IPS-18a (cell line): ENCODE measurements at regions not wholly inside any gene's neighbourhood (a gene's known extent, or its start where the extent isn't known, plus 50 kb on each side); places are given as distances from the start of the nearest gene placed in this dataset.
"Not testable (repeated sequence)": the region's sequence is repeated elsewhere in the genome, so short reads cannot be mapped to it uniquely, and the experiment has no call there.

Source experiments
- H3K27ac ChIP-seq: one replicate; pipeline ENCODE4 v1.5.1; 2013; ENCODE audit warnings: low read length
- H3K27me3 ChIP-seq: one replicate; pipeline ENCODE4 v1.6.1; 2013; ENCODE audit warnings: mild to moderate bottlenecking, low read length; ENCODE audit not compliant: control insufficient read depth, insufficient read depth
- H3K36me3 ChIP-seq: one replicate; pipeline ENCODE4 v1.6.1; 2013; ENCODE audit warnings: low read depth, low read length; ENCODE audit not compliant: control insufficient read depth
- H3K4me1 ChIP-seq: one replicate; pipeline ENCODE4 v1.6.1; 2013; ENCODE audit warnings: low read depth, low read length; ENCODE audit not compliant: control insufficient read depth
- H3K4me3 ChIP-seq: one replicate; pipeline ENCODE4 v1.5.1; 2013; ENCODE audit warnings: low read length
- H3K9ac ChIP-seq: one replicate; pipeline ENCODE4 v1.6.1; 2013; ENCODE audit warnings: mild to moderate bottlenecking, low read length, moderate library complexity
- H3K9me3 ChIP-seq: one replicate; pipeline ENCODE4 v1.6.1; 2013; ENCODE audit warnings: low read depth, low read length; ENCODE audit not compliant: control insufficient read depth

DNA sequence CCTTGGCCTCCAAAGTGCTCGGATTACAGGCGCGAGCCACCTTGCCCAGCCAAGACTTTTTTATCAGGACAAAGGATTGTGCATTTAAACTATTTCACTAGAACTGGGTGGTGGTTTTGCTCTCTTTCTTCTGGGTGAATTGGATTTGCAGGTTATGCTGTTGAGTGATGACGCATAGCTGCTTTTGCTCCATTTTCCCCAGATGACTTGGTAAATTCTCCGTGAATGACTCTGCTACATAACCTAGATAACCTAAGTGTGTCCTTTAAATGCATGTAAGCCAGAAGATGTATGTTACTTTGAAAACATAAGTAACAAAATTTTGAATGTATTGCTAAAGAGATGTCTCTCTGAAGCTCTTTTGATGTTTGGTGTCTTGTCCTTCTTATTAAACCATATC is 103.7 kb downstream of the NSUN5 start:
- not testable (repeated sequence) for H3K9me3 ChIP-seq, H3K27ac ChIP-seq, H3K9ac ChIP-seq, H3K4me1 ChIP-seq, H3K27me3 ChIP-seq, H3K36me3 ChIP-seq, H3K4me3 ChIP-seq

DNA sequence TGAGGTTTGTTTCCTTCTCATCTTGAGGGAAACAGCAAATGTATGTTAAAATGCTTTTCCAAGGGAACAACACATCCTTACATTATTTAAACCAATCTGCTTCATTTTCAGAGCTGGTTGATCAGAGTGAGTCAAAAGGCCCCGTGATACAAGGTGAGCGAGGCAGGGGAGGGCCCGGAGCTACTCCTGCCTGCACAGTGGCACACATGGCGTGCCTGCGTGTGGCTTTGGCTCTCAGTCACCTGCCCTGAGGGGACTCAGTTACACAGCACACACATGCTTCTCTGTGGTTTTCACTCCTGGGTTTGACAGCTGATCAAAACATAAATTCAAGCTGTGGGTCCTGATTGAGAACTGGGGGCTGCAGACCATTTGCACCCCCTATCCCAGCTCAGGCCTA is 105.3 kb downstream of the NSUN5 start:
- H3K9me3 ChIP-seq, H3K36me3 ChIP-seq, H3K4me1 ChIP-seq, H3K4me3 ChIP-seq, H3K27ac ChIP-seq, H3K9ac ChIP-seq, H3K27me3 ChIP-seq: not testable (repeated sequence)

DNA sequence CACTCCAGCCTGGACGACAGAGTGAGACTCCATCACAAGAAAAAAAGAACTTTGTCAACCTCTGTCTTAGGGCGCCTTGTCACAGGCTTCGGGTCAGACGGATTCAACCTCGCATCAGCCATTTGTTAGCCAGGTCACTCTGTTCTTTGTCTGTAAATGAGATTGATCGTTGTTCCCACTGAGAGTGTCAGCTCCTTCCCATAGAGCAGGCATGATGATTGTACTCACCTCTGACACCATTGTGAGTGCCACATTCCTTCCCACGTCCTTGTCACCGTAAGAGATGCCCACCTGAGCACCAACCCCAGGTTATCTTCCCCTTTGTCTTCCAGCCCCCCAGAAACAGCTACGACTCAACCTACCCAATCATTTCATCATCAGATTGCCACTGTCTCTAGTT is 107.4 kb downstream of the NSUN5 start:
- H3K27ac ChIP-seq, H3K9ac ChIP-seq, H3K4me3 ChIP-seq, H3K9me3 ChIP-seq, H3K36me3 ChIP-seq, H3K27me3 ChIP-seq, H3K4me1 ChIP-seq: not testable (repeated sequence)

DNA sequence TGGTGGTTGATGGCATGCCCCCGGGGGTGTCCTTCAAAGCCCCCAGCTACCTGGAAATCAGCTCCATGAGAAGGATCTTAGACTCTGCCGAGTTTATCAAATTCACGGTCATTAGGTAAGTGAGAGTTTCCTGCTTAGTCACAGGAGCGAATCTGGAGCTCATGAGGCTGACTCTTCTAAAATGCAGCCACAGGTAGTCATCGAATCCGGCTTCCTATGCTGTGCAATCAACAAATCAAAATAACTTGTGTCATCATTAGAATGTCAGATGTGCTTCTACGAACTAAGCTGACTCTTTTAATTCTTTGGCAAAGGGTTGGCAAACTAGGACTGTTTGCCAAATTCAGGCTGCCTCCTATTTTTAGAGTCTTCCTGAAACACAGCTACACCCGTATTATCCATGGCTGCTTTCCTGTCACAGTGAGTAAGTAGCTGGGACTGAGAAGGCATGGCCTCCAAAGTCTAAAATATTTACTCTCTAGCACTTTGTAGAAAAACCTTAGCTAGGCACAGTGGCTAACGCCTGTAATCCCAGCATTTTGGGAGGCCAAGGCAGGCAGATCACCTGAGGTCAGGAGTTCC is 108.0 kb downstream of the NSUN5 start:
- not testable (repeated sequence) for H3K4me3 ChIP-seq, H3K9ac ChIP-seq, H3K27me3 ChIP-seq, H3K4me1 ChIP-seq, H3K36me3 ChIP-seq, H3K27ac ChIP-seq, H3K9me3 ChIP-seq

DNA sequence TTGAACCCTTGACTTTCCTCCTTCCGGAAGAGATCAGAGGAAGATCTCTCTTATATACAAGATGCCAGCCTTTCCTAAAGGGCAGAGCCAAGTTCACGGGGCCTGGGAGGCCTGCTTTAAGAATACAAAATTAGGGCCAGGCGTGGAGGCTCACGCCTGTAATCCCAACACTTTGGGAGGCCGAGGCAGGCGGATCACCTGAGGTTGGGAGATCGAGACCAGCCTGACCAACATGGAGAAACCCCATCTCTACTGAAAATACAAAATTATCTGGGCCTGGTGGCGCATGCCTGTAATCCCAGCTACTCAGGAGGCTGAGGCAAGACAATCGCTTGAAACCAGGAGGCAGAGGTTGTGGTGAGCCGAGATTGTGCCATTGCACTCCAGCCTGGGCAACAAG is 108.2 kb upstream of the SPDYE9 start:
- not testable (repeated sequence) for H3K27ac ChIP-seq, H3K4me3 ChIP-seq, H3K36me3 ChIP-seq, H3K27me3 ChIP-seq, H3K9ac ChIP-seq, H3K9me3 ChIP-seq, H3K4me1 ChIP-seq

DNA sequence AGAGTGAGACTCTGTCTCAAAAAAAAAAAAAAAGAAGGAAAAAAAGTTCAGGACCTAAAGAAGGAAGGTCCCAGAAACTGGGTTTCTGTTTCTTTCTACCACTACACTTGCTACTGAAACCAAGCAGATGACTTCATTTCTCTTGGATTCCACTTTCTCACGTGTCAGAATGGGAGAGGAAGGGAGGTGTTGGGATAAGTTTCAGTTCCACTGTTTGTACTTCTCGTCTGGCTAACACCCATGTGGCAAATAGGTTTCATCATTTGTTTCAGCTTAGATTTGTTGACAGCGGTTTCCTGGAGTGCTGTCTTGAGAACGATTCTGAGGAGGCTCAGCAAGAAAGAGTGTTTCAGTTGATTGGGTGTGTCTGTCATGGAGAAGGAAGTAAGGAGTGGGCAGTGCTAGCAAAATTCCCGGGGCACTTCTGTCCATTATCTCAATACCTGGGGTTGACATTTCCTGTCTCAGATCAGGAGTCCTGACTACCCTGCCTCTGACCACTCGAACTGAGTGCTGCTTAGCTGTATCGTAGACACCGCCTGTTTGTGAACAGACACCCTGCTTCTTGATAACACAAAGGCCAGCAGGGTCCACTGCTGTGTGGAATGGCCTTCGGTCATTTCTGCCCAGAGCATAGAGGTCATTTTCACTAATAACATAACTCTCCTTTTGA is 104.8 kb upstream of the SPDYE9 start:
- not testable (repeated sequence) for H3K9ac ChIP-seq, H3K27me3 ChIP-seq, H3K36me3 ChIP-seq, H3K9me3 ChIP-seq, H3K27ac ChIP-seq, H3K4me1 ChIP-seq, H3K4me3 ChIP-seq

DNA sequence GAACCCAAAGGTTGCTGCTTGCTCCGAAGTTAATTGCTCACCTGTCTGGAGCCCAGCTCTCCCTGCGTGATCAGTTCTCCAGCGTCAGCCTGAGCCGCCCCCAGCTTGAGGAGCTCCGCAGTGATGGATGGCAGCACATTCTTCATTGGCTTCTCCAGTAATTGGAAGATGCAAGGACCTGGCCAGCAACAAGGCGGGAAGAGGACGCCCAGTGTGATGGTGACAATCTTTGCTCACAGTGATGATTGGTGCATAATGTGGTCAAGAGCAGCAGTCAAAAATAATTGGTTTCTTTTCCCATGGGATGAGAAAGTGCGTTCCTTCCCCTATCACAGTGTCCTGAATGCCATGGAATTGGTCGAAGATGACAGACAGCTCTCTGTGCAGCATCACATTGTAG is 102.4 kb upstream of the SPDYE9 start:
- H3K36me3 ChIP-seq, H3K27ac ChIP-seq, H3K4me1 ChIP-seq, H3K4me3 ChIP-seq, H3K9me3 ChIP-seq, H3K9ac ChIP-seq, H3K27me3 ChIP-seq: not testable (repeated sequence)

DNA sequence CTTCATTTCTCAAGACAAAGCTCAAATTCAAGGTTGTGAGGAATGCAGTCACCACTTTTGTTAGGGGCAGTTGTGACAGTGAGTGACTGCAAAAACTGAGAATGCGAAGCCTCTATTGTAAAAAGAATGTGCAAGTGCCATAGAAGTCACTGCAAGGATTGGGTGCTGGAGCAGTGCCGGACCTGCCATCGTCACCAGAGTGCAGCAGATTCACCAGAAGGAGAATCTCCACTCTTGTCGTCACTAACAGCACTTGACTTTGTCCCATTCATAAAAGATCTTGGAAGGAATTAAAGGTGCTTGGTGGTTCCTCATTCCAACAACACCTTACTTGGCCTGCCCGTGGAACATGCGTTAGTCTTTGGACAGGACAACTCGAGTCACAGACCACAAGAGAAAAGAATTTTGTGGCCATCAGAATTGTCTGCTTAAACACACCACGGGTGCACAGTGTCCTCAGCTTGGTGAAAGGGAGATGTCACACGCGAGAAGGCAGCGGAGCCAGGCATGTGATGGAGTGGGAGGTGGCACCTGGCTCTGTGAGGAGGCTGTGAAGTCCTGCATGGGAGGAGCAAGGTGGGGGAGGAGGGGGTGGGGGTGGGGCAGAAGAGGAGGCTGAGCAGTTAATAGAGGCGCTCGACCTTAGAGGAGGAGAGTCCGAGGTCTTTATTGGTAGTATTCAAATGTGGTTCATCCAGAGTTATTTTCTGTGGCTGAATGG is 100.9 kb upstream of the SPDYE9 start:
- H3K27me3 ChIP-seq, H3K27ac ChIP-seq, H3K36me3 ChIP-seq, H3K9me3 ChIP-seq, H3K4me3 ChIP-seq, H3K9ac ChIP-seq, H3K4me1 ChIP-seq: not testable (repeated sequence)

DNA sequence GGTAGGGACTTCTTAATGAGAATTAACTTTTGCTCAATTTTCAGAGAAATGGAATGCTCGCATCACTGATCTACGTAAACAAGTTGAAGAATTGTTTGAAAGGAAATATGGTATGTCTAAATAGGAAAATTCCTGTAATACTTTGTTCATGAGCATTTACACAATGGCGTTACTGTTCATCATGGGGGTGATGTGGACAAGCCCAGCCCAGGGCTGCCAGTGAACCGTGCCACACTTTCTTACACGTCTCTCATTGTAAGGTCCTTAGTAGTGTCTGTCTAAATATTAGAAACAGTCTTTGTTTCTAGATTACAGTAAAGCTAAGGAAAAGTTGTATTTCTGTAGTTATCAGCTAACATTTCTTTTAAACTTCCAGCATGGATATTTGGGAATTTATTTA is 91.0 kb upstream of the SPDYE9 start:
- H3K4me1 ChIP-seq, H3K27me3 ChIP-seq, H3K9ac ChIP-seq, H3K36me3 ChIP-seq, H3K9me3 ChIP-seq, H3K27ac ChIP-seq, H3K4me3 ChIP-seq: not testable (repeated sequence)

DNA sequence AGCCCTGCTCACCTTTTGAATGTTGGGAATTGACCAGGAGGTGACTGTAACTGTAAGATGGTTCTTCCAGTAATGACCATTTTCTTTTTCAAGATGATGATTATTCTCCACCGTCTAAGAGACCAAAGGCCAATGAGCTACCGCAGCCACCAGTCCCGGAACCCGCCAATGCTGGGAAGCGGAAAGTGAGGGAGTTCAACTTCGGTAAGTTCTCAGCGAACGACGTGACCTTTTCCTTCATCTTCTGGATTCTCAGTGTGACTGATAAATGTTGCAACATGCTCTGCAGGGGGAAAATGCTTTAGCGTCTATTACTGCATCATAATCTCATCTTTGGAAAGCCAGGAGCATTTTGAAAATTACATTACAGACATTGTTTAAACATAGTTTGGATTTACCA is 89.5 kb upstream of the SPDYE9 start:
- not testable (repeated sequence) for H3K9ac ChIP-seq, H3K4me3 ChIP-seq, H3K4me1 ChIP-seq, H3K36me3 ChIP-seq, H3K27me3 ChIP-seq, H3K9me3 ChIP-seq, H3K27ac ChIP-seq

DNA sequence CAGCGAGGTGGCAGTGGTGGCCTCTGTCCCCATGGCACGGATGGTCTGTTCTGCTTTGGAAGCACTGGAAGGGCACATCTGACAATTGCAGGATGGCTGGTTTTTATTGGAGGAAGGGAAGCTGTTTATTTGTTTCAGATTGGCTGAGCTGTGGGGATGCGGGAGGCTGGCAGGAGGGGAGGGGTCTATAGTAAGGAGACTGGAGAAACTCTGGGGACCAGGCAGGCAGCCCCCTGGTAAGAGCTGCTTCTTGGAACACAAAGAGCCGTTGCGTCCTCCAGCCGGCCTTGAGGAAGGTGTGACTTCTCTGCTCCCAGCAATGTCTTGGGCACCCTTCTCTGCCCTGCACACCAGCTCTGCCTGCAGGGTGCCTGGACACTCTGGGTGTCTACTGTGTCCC is 85.1 kb upstream of the SPDYE9 start:
- H3K36me3 ChIP-seq, H3K27me3 ChIP-seq, H3K4me1 ChIP-seq, H3K27ac ChIP-seq, H3K9ac ChIP-seq, H3K4me3 ChIP-seq, H3K9me3 ChIP-seq: not testable (repeated sequence)

DNA sequence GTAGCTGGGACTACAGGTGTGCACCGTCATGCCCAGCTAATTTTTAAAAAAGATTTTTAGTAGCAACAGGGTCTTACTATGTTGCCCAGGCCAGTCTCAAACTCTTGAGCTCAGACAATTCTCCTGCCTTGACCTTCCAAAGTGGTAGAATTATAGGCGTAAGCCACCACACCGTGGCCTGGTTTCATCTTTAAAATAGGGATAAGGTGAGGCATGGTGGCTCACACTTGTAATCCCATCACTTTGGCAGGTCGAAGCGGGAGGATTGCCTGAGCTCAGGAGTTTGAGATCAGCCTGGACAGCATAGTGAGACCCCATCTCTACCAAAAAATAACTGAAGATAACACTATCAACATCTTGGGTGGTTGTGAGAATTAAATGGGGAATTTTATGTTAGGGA is 84.6 kb upstream of the SPDYE9 start:
- not testable (repeated sequence) for H3K27ac ChIP-seq, H3K9ac ChIP-seq, H3K4me3 ChIP-seq, H3K36me3 ChIP-seq, H3K4me1 ChIP-seq, H3K27me3 ChIP-seq, H3K9me3 ChIP-seq
